ENCODE measurements at regions not wholly inside any gene's neighbourhood (a gene's known extent, or its start where the extent isn't known, plus 50 kb on each side); places are given as distances from the start of the nearest gene placed in this dataset.

GRCh38 chr9:119101048-119101447, 268.2 kb downstream of the BRINP1 start:
- no peaks in the 10 kb centered on the region for H3K27me3 ChIP-seq (ENCODE audit: control insufficient read depth, insufficient read depth, low read length)
- no peak for DNase-seq (ENCODE audit: low read depth)
- TF ChIP-seq CTCF (IDR thresholded peaks at IDR 0.05; ENCODE audit: insufficient read depth, low read depth, low read length) = no peak
- no peak overlapping the region for H3K4me3 ChIP-seq (ENCODE audit: low read depth, low read length)
- CTCF ChIA-PET = no interaction called here
- POLR2A ChIA-PET = no interaction called here
- H3K36me3 ChIP-seq (ENCODE audit: control insufficient read depth, insufficient read depth, low read length) = no peaks in the 10 kb centered on the region

- no peak for DNase-seq (ENCODE audit: low read depth)
- no peaks in the 10 kb centered on the region for H3K27me3 ChIP-seq (ENCODE audit: control insufficient read depth, insufficient read depth, low read length)
- TF ChIP-seq CTCF (IDR thresholded peaks at IDR 0.05; ENCODE audit: insufficient read depth, low read depth, low read length) = no peak
- POLR2A ChIA-PET = no interaction called here
- CTCF ChIA-PET = no interaction called here
- no peaks in the 10 kb centered on the region for H3K36me3 ChIP-seq (ENCODE audit: control insufficient read depth, insufficient read depth, low read length)
- no peak overlapping the region for H3K4me3 ChIP-seq (ENCODE audit: low read depth, low read length)
These were observed 254.6 kb downstream of the BRINP1 start for GRCh38 chr9:119114681-119115080.

Data from BJ (cell line).